Activated effector memory CD4-positive, alpha-beta T cell treated with anti-CD3 and anti-CD28 coated beads, Interleukin-2, amount 50 U/mL, for 16 hours (primary cell): ENCODE measurements at regions not wholly inside any gene's neighbourhood (a gene's known extent, or its start where the extent isn't known, plus 50 kb on each side); places are given as distances from the start of the nearest gene placed in this dataset.

Experiments
- DNase-seq: peaks from one replicate; pipeline ENCODE4 v3.0.0-alpha.2; 2020

DNA sequence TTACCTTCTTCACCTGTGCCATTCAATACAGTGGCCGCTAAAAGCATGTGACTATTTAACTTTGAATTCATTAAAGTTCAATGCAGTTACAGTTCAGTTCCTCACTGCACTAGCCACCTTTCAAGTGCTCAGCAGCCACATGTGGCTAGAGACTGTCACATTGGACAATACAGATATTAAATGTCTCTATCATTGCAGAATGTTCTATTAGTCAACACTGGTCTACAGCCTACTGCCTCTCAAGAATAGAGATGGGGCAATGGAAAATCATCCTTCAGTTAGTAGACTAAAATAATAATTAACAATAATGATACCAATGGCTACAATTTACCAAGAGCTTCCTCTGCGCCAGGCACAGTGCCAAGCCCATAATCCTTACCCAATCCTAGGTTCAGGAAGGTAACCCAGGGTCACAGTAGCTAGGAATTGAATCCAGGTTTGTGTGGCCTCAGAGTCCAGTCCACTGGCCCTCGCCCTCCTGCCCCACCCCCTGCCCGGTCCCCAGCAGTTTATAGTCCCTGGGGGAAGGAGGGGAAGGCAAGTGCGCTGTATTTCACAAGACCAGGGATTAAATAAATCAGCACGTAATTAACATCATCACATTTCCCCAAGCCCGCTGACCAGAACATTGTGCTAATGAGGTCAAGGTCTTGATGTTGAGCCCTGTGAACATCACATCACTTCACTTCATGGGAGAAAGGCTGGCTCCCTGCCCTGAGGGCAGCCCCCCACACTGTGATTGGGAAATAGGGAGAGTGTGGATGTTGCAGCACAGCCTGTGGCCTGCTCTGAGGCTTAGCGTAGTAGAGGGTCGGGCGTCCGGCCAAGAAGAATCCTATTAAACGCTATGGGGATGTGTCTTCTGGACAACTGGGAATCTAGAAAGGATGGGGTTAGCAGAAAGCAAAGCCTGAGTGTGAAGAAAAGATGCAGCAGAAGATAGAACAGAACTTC, 147.2 kb downstream of the VEGFA start:
- DNase-seq, result no peak

- DNase-seq, result no peak
Measured at GRCh38 chr6:43915986-43916923, 146.2 kb downstream of the VEGFA start.

DNA sequence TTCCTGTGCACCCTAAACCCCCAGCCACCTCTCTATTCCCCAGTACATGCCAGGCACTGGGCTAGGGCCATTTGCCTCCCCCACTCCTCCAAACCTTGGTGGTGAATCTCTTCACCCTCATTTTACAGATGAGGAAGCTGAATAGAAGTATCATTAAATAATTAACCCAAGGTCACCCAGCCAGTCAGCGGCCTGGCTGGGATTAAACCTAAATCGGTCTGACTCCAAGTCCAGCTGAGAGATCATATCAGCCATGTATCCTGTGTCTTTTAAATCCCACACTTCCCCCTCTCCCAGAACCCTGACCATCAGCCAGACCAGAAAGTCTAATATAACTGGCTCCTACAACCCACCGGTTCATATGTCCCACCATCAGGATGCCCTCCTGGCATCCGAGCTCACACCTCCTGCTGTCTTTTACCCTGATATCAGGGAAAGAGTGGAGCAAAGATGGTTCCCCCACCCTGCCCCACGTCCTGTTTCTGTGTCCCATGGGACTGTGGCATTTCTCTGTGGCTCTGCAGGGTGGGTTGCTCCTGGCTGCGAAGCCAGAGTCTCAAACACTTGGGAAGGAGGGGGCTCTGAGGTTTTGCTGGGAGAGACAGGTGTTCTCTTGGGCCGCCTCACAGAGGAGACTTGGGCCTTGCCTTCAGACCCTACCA, 145.3 kb downstream of the VEGFA start:
- DNase-seq, result no peak

- no peak for DNase-seq
Measured at GRCh38 chr6:43914272-43915147, 144.5 kb downstream of the VEGFA start.

GRCh38 chr6:43913375-43914271, 143.6 kb downstream of the VEGFA start:
- DNase-seq, result no peak

GRCh38 chr6:43912598-43913371, 142.8 kb downstream of the VEGFA start:
- DNase-seq, result no peak

DNA sequence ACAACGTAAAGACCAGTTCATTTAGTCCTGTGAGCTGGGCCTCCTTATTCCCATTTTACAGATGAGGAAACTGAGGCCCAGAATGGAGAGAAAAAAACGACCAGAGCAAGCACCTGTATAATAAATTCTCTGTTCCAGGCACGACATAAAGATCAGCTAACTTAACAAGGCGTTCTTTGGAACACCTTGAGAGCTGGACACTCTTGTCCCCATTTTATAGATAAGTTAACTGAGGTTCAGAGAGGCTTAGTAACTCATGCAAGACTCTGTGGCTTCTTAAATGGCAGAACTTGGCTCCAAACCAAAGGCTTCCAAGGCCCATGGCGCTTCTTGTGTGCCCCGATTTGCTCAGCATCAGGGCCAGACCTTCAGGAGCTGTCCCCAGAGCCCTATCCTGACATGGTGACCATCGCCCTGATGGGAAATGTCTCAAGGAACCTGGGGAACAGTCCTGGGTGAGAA, 142.1 kb downstream of the VEGFA start:
- DNase-seq, result no peak

- no peak for DNase-seq
Measured at GRCh38 chr6:43911354-43912115, 141.5 kb downstream of the VEGFA start.

- DNase-seq, result no peak
Measured at GRCh38 chr6:43910638-43911353, 140.8 kb downstream of the VEGFA start.

GRCh38 chr6:43910149-43910637, 140.2 kb downstream of the VEGFA start:
- no peak for DNase-seq

GRCh38 chr6:43909474-43910148, 139.6 kb downstream of the VEGFA start:
- no peak for DNase-seq

- no peak for DNase-seq
Measured at GRCh38 chr6:43907789-43908472, 137.9 kb downstream of the VEGFA start.

GRCh38 chr6:43907312-43907711, 137.3 kb downstream of the VEGFA start:
- no peak for DNase-seq

DNA sequence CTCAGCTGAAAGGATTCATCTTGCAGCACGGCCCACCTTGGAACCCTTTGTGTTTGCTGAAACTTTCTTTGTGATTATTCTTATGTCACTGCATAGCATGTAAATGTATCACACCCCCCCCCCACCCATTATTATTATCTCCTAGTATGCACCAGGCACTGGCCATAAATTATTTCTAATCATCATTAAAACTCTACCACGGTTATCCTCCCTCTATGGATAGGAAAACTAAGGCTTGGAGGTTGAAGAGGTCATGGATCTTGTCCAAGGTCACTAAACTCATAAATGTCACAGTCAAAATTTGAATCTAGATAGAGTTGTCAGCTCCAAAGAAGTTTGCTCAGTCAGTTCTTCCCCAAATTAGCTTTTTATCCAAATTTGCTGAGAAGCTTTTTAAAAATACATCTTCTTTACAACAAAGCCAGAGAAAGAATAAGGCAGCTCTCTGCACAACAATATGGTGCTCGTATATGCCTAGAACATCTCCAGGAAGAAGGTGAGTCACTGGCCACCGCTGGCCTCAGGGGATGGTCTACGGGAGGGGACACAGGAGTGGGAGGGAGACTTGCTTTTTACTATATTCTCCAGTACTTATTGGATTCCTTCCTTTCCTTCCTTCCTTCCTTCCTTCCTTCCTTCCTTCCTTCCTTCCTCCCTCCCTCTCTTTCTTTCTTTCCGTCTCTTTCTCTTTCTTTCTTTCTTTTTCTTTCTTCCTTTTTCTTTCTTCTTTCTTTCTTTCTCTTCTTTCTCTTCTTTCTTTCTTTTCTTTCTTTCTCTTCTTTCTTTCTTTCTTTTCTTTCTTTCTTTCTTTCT, 134.5 kb downstream of the VEGFA start:
- DNase-seq, result no peak

- DNase-seq, result no peak
Measured at GRCh38 chr6:43903739-43904290, 133.8 kb downstream of the VEGFA start.

- DNase-seq, result no peak
Measured at GRCh38 chr6:43901733-43902230, 131.8 kb downstream of the VEGFA start.
